ENCODE measurements at regions not wholly inside any gene's neighbourhood (a gene's known extent, or its start where the extent isn't known, plus 50 kb on each side); places are given as distances from the start of the nearest gene placed in this dataset.

DNA sequence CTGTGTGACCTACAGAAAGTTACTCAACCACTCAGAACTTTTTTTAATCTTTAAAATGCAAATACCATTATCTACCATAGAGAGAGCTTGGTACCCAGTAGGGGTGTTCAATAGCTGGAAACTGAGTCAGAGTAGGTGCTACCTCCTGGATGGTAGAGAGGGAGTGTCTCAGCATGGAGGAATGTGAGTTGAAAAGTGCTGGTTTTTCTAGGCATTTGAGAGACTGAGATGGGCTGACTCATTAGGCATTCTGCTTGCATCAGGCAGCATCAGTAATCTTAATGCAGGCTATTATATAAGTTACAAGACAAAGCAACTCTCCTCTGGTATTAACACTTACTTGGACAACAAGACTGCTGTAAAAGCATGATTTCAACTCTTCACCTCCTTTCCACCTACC is 70.9 kb upstream of the ARHGEF9 start:
- no peak for TF ChIP-seq EZH2 (IDR thresholded peaks at IDR 0.05; ENCODE audit: insufficient read depth, poor library complexity, severe bottlenecking)
- TF ChIP-seq EZH2phosphoT487 (IDR thresholded peaks at IDR 0.05; ENCODE audit: insufficient read depth, low read depth), result no peak

Data from GM23248 (cell line).